T-helper 1 cell (primary cell): ENCODE measurements at regions not wholly inside any gene's neighbourhood (a gene's known extent, or its start where the extent isn't known, plus 50 kb on each side); places are given as distances from the start of the nearest gene placed in this dataset.
"Not testable (repeated sequence)": the region's sequence is repeated elsewhere in the genome, so short reads cannot be mapped to it uniquely, and the experiment has no call there.

ENCODE experiments used
- DNase-seq, 5 donors: peaks; one replicate each; pipeline ENCODE4 v3.0.0-alpha.2; 2012 to 2020

GRCh38 chr9:16278326-16278999 is 592.0 kb downstream of the BNC2 start:
- DNase-seq, result no peak

GRCh38 chr9:16281707-16282106 is 588.8 kb downstream of the BNC2 start:
- no peak for DNase-seq

GRCh38 chr9:16282216-16282615 is 588.3 kb downstream of the BNC2 start:
- DNase-seq, result no peak

- no peak for DNase-seq
Observed at GRCh38 chr9:16282718-16283117, 587.8 kb downstream of the BNC2 start.

GRCh38 chr9:16286160-16286559 is 584.3 kb downstream of the BNC2 start:
- no peak for DNase-seq

GRCh38 chr9:16289639-16290038 is 580.8 kb downstream of the BNC2 start:
- no peak for DNase-seq

- no peak for DNase-seq
Observed at GRCh38 chr9:16290169-16290568, 580.3 kb downstream of the BNC2 start.

GRCh38 chr9:16291921-16292320 is 578.5 kb downstream of the BNC2 start:
- no peak for DNase-seq

- no peak for DNase-seq
Observed at GRCh38 chr9:16293610-16294009, 576.9 kb downstream of the BNC2 start.

- DNase-seq, result no peak
Observed at GRCh38 chr9:16294133-16294770, 576.2 kb downstream of the BNC2 start.

GRCh38 chr9:16294940-16295339 is 575.5 kb downstream of the BNC2 start:
- not testable (repeated sequence) for DNase-seq

- DNase-seq, result not testable (repeated sequence)
Observed at GRCh38 chr9:16299368-16299767, 571.1 kb downstream of the BNC2 start.

- no peak for DNase-seq
Observed at GRCh38 chr9:16303506-16303905, 567.0 kb downstream of the BNC2 start.

- DNase-seq, result no peak
Observed at GRCh38 chr9:16304301-16304700, 566.2 kb downstream of the BNC2 start.

GRCh38 chr9:16306586-16306985 is 563.9 kb downstream of the BNC2 start:
- no peak for DNase-seq

- DNase-seq, result no peak
Observed at GRCh38 chr9:16307626-16308195, 562.8 kb downstream of the BNC2 start.

GRCh38 chr9:16308645-16309044 is 561.8 kb downstream of the BNC2 start:
- no peak for DNase-seq

GRCh38 chr9:16309082-16309468 is 561.4 kb downstream of the BNC2 start:
- no peak for DNase-seq

GRCh38 chr9:16309469-16310271 is 560.8 kb downstream of the BNC2 start:
- no peak for DNase-seq

- DNase-seq, result no peak
Observed at GRCh38 chr9:16310278-16311110, 560.0 kb downstream of the BNC2 start.

- DNase-seq, result no peak
Observed at GRCh38 chr9:16312116-16312515, 558.4 kb downstream of the BNC2 start.

- DNase-seq, result no peak
Observed at GRCh38 chr9:16312962-16313546, 557.4 kb downstream of the BNC2 start.
